ENCODE measurements at regions not wholly inside any gene's neighbourhood (a gene's known extent, or its start where the extent isn't known, plus 50 kb on each side); places are given as distances from the start of the nearest gene placed in this dataset.

DNA sequence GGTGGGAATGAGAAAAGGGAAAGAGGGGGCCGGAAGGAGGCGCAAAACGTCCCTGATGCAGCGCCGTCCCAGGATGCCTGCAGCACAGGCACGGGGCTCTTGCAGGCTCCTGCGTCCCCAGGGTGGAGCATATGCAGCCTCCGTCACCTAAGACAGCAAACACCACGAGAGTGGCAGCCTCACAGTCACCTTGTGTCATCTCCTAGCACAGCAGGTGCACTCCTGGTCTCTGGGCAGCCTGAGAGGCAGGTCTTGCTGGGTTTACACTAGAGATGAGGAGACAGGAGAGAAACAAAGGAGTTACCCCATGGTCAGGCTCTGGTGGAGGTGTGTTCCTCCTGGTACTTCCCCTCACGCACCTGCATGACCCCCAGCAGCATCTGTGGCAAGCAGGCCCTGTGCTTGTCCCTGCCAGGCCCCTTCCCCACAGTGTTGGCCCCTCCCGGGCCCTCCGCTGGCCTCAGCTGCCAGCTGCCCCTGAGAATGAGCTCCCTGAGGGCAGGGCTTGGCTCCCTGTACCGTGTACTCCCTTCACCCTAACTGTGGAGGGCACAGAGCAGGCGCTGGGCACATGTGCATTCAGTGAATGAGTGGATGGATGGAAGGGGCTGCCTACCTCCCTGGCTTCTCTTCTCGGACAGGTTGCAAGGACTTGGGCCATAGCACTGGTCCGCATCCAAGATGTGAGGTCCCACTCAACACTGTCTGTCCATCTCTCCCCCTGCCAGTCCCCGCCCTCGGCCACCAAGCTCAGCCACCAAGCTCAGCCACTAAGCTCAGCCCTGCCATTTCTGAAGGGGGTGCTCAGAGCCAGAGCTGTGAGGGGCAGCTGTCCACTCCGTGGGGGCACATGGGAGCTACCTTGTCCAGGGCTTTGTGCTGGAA, 988.6 kb downstream of the BRD1 start:
- no peak for DNase-seq

DNA sequence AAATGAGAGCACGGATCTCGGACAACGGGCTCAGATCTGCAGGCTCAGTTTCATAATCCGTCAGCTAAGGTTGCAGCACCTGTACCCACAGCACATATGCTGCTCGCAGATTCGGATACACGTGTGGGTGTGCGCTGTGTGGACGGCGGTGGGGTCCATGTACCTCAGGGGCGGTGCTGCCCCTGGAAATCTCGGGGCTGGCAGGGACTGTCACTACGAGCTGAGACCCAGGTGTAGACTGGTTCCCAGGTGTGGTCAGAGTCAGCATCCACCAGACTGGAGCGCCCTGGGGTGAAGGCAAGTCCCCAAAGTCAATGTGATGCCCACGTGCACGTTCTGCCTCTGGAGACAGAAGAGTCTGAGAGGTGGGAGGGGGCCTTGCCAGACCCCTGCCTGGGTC, 989.3 kb downstream of the BRD1 start:
- no peak for DNase-seq

DNA sequence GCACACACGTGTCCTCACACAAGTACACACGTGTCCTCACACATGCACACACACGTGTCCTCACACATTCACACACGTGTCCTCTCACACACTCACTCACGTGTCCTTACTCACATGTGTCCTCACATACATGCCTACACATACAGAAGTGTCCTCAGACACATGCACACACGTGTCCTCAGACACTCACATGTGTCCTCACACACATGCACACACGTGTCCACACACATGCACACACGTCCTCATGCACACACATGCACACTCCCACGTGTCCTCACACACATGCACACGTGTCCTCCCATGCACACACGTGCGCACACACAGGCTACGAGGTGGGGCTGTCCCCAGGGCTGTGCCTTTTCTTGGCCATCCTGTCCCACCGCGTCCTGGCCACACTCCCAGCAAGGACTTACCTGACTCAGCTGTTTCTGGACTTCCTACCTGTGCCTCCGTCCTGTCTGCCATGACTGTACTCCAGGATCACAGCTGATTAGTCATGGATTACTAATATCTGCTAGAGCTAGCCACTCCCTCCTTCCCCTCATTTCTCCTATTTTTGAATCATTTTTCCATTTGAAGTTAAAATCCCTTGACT, 990.2 kb downstream of the BRD1 start:
- DNase-seq: no peak

DNA sequence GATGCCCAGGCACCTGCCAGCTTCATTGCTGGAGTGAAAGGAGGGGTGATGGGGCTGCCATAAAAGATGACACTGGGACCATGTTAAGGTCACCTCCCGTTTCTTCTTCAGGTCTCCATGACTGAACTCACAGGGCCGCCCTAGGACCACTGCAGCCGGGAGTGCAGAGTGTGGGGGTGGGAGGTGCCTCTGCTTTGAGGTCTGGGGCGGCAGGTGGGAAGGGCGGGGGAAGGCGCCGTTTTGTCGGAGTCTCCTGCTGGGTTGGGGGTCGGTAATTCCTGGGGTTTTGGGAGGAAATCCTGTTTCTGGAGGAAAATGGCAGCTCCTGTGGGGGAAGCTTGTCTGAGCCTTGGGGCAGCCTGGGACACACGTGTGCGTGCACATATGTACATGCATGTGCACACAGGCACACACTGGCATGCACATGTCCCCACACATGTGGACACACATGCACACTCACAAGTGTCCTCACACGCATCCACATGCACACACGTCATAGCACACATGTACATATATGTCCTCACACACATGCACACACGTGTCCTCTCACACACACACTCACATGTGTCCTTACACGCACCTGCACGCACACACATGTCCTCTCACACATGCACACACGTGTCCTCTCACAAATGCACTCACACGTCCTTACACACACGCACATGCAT, 990.9 kb downstream of the BRD1 start:
- DNase-seq: no peak

DNA sequence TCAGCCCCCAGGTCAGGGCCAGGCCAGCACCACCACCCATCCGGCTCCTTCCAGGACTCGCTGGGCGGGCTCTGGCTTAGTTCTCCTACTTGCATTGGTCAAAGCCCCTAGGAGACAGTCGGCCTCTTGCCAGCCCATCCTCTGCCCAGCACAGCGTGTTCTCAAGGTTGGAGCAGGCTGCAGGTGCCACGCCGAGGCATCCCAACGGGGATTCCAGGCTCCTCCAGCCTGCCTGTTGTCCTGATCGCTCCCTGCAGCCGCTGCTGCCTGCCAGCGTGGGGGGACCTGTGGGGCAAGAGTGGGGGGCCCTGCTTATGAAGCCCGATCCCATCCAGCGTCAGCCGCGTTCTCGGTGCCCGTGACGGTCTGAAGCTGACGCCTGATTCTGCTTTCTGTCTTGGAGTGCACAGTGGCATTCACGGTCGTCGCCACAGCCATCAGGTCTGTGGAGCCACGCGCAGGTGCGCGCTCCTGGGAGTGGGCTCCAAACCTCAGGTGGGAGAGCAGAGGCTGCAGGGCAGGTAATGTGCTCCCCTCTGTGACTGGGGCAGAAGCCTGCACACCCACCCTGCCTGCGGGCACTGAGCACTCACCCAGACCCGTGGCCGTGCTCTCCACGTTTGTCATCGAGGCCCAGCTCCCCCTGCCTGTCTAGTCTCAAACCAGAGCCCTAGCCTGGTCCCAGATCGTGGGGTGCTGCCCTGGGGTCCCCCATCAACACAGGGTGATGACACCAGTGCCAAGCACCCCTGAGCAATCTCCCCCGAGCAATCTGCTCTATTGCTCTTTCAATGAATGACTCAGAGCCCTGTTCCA, 991.6 kb downstream of the BRD1 start:
- no peak for DNase-seq

DNA sequence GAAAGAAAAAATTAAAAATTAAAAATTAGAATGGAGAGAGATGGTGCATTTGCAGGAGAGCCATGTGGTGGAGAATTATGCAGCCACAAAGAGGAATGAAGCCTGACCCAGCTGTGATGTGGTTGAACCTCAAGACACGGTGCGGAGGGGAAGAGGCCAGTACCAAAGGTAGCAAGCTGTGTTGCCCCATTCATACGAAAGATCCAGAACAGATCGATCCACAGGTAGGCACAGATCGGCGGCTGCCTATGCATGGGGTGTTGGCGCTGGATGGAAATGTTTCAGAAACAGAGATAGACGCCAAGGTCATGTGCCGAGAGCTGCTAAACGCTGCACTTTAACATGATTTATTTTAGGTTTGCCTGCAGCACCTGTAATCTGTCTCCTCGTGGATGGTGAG, 992.3 kb downstream of the BRD1 start:
- DNase-seq: no peak

DNA sequence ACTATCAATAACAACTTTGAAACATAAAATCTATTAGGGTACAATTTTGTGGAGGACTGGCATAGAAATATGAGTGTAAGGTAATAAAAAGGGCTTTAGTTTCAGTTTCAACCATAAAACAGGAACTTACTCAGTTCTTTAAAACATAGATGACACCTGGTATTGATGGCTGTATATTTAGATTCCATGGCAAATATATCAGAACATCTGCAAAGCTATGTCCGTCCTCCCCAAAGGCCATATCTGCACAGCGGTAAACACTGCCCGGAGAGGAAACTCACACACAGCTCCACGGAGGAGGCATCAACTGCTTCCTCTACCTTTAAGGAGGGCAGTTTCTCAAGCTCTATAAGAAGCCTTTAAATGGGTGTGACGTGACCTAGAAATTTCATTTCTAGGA, 993.3 kb downstream of the BRD1 start:
- no peak for DNase-seq

DNA sequence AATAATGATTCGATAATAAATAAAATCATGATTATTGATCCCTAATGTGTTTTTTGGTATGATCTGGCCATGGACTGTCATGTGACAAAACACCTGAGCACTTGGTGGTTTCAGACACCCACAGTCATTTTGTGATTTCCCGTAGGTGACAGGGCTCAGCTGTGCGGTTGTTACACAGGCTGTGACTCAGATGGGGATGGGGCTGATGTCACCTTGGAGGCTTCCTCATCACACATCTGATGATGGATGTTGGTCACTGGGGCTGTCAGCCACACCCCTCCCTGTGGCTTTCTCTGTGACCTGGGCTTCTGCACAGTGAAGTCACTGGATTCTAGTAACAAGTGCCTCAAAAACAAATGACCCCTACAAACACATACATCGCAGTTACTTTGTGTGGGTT, 995.1 kb downstream of the BRD1 start:
- DNase-seq: no peak

DNA sequence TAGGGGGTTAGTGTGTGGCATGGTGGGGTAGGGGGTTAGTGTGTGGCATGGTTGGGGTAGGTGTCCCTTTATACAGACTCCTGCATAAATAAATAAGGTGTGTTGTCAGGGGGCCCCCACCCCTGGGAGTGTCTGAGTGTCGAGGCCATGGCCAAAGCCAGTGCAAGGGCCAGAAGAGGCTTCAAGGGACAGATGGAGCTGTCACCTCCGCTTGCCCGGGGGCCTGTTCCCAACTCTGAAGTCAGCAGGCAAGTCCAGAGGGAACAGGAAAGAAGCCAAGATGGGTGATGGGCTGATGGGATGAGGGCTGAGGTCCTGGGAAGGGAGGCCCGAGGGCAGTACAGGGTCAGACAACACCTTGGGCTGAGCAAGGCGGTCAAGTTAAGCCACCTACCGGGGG, 997.8 kb downstream of the BRD1 start:
- no peak for DNase-seq

DNA sequence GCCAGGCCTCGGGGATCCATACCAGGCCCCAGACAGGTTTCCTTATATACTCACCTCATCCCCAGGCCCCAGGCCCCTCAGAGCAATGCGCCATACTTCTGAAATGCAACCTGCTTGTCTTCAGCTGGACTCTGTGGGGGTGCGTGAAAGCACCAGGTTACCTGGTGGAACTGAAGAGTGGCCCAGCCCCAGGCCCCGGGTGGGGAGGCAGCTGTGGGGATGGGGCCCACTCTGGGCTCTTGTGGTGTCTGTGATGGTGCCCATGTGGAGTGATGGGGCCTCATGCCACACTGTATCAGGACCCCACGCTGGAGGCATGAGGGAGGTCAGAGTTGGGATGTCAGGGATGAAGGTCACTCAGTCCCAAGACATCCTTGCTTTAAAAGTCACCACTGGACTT, 999.0 kb downstream of the BRD1 start:
- no peak for DNase-seq

DNA sequence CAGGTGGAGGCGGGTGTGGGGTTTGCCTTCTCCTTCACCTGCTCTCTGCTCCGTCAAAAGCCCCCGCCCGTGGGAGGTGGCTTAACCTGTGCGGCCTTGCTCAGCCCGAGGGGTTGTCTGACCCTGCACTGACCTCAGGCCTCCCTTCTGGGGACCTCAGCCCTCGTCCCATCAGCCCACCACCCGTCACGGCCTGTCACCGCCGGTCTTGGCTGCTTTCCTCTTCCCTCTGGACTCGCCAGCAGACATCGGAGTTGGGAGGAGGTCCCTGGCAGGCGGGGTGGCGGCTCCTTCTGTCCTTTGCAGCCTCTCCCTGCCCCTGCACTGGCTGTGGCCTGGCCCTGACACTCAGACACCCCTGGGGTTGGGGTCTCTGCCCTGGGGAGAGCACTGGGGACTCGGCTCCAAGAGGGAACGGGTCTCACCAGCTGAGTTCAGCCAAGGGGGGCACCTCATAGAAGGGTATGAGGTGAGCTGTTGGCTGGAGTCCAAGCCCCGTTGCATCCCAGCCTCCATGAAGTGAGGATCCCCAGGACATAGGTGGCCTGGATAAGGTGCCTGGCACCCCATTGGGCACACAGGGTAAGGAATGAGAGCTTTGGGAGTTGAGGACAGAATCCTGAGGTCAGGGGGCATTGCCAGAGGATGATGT, 999.6 kb downstream of the BRD1 start:
- no peak for DNase-seq

DNA sequence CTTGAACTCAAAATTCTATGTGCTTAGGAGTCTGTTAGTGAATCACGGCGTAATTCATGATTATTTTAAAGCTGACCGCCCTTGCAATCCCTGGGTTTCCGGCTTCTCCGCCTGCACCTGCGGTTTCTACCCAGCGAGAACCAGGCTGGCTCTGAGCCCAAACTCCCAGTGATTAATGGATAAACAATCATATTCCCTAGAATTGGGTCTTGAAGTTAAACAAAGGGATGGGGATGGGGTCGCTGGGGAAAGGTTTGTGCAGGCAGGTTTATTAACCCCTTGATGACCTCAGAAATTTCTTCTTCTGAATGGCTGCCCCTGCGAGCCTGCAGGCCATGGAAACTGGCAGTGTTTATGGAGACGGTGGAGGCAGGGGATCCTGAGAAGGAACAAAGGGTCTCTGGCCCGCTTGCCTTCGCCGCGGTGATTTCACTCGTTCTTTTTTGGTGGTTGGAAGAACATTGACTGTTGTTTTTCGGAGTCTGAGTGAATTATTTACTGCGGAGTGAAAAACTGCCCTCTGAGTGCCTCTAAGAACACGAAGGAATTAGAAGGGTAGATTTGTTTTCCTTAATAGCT, 1000.3 kb downstream of the BRD1 start:
- DNase-seq: no peak

DNA sequence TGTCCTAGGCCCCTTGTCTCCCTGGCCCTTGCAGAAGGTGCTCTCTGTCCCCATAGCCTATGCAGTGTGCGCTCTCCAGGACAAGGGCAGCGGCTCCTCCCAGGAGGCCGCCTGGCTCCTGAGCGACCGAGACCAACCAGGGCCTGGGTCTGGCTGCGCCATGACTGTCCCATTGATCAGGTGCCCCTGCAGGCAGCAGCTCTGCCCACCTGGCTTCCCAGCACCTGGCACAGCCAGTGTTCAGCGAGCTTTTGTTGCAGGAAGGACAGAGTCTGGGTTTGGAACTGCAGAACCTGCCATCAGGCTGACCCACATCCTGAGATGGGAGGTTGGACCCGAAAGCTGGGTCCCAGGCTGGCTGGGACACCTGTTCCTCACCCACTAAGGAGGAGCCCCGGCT, 1001.1 kb downstream of the BRD1 start:
- no peak for DNase-seq

DNA sequence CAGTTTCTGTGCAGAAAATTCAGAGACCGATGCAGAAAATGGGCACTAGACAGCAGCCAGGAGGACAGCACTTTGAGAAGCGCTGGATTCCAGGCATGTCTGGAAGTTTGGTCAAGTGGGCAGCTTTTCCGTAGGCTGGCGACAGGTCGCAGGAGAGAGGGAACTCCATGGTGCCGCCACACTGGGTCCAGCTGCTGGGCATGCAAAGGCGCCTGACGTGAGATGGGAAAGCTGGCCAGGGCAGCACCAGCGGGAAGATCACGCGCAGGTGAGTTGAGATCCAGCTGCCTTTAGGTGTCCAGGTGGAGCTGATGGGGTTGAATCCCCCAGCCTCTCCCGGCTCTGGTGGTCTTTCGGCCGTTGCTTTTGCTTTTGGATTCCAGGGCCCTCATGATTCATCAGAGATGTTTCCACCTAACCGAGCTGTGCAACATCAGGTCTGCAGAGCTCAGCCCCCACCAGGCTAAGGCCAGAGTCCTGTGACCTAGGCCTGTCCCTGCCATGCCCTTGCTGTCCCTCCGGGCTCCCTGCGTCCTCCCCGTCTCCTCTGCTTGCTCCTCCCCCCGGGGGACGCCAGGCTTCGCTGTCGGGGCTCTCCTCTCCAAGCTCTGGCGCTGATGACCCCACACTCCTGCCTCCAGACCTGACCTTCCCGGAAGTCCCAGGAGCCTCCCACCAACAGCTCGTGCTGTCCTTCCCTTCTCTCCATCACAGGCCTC, 1001.7 kb downstream of the BRD1 start:
- DNase-seq: no peak

DNA sequence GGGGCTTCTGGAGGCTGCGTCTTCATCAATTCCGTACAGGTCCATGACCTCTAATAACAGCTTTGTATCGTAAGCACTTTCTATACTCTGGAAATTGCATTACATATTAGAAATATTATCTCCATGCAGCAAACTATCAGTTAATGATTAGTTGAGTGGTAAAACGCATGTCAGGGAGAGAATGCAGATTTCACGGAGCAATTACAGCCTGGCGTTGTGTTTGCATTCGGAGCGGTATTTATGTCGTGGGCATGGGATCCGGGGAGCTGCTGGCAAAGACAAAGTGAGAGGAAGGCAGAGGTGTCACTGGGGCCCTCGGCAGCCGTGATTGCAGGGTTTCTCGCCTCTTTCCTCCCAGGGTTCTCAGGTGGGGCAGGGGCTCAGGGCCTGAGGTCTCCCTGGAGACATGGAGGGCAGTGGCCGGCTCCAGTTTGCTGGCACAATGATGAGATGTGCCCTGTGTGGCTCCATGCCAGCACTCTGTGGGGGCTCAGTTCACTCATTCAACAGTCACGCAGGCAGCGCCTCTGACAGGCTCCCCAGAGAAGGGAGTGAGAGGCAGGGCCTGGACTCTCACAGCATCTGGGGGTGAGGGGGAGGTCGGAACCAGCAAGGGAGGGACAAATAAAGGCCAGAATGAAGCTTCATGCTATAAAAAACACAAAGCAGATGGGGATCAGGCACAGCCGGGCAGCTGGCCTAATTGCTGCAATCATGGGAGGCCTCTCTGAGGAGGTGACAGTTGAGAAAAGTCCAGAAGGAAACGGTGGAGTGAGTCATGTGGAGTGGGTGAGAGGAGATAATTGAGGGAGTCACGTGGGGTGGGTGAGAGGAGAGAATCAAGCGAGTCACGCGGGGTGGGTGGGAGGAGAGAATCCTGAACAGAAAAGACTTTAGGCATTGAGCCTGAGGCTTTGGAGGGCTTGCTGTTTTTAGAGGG, 1002.7 kb downstream of the BRD1 start:
- no peak for DNase-seq

DNA sequence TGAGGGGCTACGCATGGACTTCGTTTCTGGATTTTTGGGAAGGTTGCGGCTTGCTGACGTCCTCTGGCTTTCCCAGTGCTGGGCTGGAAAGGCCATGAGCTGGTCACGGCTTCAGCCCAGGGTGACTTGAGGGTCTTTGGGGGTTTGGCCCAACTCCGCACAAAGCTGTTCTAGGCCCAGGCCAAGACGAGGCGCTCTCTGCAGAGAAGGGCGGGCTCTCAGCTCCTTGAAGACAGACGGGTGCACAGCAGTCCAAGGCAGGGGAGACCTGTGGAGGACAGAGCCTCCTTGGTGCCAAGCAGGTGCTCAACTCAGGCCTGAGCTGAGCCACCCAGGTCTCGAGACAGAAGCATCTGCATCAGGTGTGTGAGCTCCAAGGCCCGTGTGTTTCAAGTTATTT, 1003.7 kb downstream of the BRD1 start:
- DNase-seq: no peak

DNA sequence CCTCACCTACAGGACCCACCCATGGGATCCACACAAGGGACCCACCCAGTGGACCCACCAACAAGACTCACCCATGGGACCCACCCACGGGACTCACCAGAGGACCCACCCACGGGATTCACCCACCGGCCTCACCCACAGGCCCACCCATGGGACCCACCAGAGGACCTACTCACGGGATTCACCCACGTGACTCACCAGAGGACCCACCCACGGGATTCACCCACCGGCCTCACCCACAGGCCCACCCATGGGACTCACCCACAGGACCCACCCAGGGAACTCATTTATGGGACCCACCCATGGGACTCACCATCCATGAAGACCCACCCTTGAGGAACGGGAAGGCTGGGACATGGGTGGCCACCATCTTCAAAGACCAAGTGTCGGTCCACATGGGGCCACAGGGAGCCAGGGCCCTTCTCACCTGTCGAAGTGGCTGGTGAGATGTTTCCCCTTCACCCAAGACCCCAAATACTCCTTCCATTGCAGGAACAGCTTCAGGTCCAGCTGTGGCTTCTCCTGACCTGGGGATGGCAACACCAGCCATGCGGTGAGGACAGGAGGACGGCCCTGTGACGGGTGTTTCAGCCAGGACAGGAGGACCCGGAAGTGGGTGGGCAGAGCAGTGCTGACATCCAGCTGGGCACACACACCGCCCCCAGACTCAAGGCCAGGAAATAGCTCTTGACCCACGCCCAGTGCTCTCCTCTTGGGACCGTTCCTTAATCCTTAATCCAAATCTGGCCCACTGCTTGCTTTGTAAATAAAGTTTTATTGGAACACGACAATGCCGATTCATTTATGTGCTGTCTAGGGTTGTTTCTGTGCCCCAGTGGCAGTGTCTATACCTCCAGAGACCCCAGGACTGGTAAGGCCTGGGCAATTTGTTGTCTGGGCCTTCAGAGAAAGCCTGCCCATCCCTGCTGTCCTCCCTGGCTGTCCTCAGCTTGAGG, 1005.1 kb downstream of the BRD1 start:
- DNase-seq: no peak

DNA sequence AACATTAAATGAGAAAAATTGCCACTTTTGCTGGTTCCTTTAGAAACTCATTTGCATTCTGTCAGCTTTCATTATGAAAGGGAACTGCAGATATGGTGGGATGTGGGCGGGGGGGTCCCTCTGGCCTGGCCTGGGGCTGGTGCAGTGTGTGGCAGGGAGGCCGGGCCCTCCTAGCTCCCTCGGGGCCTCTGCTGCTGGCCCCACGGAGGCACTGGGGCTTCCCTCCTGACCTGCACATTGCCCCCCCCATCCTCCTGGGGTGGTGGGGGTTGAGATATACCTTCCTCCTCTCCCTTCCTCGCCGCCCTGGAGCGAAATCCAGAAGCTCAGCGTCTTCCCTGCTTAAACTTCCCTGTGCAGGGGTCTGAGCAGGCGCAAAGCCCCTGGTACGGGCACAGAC, 1005.9 kb downstream of the BRD1 start:
- DNase-seq: no peak

DNA sequence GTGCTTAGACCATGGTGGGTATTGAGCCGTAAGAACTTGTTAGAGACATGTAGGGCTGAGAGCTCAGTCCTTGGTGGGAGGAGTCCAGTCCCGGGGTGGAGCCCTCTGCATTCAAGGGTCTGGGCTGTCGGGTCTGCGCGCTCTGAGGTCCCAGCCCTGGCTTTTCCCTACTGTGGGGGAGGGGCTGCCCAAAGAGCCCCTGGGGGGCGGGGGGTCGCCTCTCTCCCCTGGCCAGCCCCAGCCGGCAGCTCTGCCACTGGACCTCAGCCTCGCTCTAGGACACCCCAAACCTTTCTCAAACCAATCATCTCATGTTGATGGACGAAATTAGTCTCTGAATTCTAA, 1006.4 kb downstream of the BRD1 start:
- no peak for DNase-seq

Data from hematopoietic multipotent progenitor cell treated with erythropoietin and hydrocortisone succinate and interleukin-3 and kit ligand, for 6 days (in vitro differentiated cells).